Duodenal mucosa (tissue), 2 donors: ENCODE measurements at regions not wholly inside any gene's neighbourhood (a gene's known extent, or its start where the extent isn't known, plus 50 kb on each side); places are given as distances from the start of the nearest gene placed in this dataset.
"Not testable (repeated sequence)": the region's sequence is repeated elsewhere in the genome, so short reads cannot be mapped to it uniquely, and the experiment has no call there.

Source experiments
- H3K27ac ChIP-seq: one replicate; pipeline ENCODE4 v1.7.0; 2013; ENCODE audit warnings: low read depth, low read length
- H3K27me3 ChIP-seq, 2 donors: one replicate each; pipeline ENCODE4 v1.7.0; 2013; ENCODE audit warnings: low read length in 2 of 2, control low read depth in 1 of 2; ENCODE audit not compliant: insufficient read depth in 2 of 2, control insufficient read depth in 1 of 2
- H3K36me3 ChIP-seq, 2 donors: one replicate each; pipeline ENCODE4 v1.7.0; 2013; ENCODE audit warnings: low read length in 2 of 2, control low read depth in 1 of 2; ENCODE audit not compliant: insufficient read depth in 2 of 2, control insufficient read depth in 1 of 2
- H3K4me1 ChIP-seq, 2 donors: one replicate each; pipeline ENCODE4 v1.7.0; 2013; ENCODE audit warnings: low read length in 2 of 2, control low read depth in 1 of 2; ENCODE audit not compliant: insufficient read depth in 2 of 2, control insufficient read depth in 1 of 2
- H3K4me3 ChIP-seq, 2 donors: one replicate each; pipeline ENCODE4 v1.7.0; 2013; ENCODE audit warnings: low read length in 2 of 2, low read depth in 1 of 2
- H3K9ac ChIP-seq, 2 donors: one replicate each; pipeline ENCODE4 v1.7.0; 2013; ENCODE audit warnings: low read length in 2 of 2, low read depth in 1 of 2
- H3K9me3 ChIP-seq, 2 donors: one replicate each; pipeline ENCODE4 v1.7.0; 2013; ENCODE audit warnings: low read length in 2 of 2, control low read depth in 1 of 2; ENCODE audit not compliant: control insufficient read depth in 1 of 2

DNA sequence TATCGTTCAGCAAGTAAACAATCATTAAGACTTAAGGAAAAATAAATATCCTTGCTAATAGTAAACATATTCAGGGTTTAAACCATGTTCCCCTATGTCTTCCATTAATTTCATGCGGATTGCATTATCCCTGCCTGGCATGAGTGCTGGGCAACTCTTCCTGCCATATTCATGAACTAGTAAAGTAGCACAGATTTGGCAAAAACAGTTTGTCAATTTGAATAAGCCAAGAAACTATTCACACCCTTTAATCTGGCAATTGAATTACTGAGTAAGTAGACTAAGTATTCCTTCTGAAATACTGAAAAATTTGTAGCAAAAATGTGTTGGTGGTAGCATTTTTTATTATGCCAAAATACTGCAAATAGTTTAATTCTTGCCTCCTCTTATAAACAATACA, 512.0 kb downstream of the NLGN4X start:
- Histone ChIP-seq H3K9me3 (peaks cover 0 to 4% of the 10 kb centered on the region in 2 donors), H3K4me3 (no peak overlapping the region), H3K27me3 (no peaks in the 10 kb centered on the region), H3K27ac (no peak overlapping the region), H3K4me1 (no peaks in the 10 kb centered on the region), H3K36me3 (no peaks in the 10 kb centered on the region), H3K9ac (no peak overlapping the region)

DNA sequence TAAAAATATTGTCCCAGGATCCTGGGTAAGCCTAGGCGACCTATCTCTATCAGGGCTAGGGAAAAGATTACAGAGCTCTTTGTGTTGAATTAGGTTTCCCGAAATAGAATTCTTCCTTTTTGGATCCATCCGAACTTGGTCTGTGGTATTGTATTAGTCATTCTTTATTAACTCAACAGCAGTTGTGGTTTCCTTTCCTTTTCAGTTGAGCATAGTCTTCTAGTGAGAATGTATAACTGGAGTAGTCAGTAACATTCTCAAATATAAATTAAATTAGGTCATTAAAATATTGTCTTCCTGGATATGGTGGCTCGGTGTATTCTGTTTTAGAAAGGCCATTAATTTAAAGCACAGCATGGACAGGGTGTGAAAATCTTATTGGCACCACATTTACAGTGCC, 520.4 kb downstream of the NLGN4X start:
- no peaks in the 10 kb centered on the region for H3K9me3 ChIP-seq
- H3K9ac ChIP-seq: no peak overlapping the region
- H3K4me1 ChIP-seq: no peaks in the 10 kb centered on the region
- H3K4me3 ChIP-seq: no peak overlapping the region
- H3K36me3 ChIP-seq: no peaks in the 10 kb centered on the region
- no peaks in the 10 kb centered on the region for H3K27me3 ChIP-seq
- H3K27ac ChIP-seq: no peak overlapping the region

DNA sequence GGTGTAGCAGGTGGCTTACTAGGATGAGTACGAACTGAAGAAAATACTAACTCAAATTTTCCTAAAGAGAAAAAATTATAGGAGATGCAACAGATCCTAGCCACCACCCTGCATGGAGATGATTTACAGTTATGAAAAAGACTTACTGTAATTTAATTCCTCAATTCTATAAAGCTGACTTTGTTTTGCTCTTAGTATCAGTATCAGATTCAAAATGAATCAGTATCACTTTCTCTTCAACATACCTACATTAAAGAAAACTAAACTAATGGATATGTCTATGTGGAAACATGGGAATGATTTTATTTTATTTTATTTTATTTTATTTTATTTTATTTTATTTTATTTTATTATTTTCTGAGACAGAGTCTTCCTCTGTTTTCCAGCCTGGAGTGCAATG, 525.8 kb downstream of the NLGN4X start:
- H3K27ac ChIP-seq: no peak overlapping the region
- H3K9ac ChIP-seq: no peak overlapping the region
- H3K9me3 ChIP-seq: no peaks in the 10 kb centered on the region
- H3K4me1 ChIP-seq: no peaks in the 10 kb centered on the region
- H3K27me3 ChIP-seq: no peaks in the 10 kb centered on the region
- no peaks in the 10 kb centered on the region for H3K36me3 ChIP-seq
- H3K4me3 ChIP-seq: no peak overlapping the region

DNA sequence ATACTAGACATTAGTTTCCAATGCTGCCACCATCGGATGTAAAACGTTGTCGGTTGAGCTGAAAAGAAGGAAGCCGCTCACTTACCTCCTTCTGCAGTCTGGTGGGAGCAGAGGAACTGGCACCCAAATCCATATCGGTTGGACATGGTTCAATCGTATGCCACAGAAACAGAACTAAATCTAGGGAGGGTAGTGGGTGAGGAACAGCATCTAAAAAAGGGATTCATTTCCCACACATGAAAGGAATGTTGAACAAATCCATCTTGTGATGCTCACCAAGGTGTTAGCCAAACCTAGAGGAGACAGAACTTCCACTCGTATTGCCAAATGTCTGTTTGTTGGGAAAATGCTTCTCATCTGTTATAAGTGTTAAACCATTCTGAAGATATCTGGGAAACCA, 532.7 kb downstream of the NLGN4X start:
- H3K9ac ChIP-seq: no peak overlapping the region
- no peaks in the 10 kb centered on the region for H3K4me1 ChIP-seq
- H3K27ac ChIP-seq: no peak overlapping the region
- H3K36me3 ChIP-seq: no peaks in the 10 kb centered on the region
- no peaks in the 10 kb centered on the region for H3K27me3 ChIP-seq
- H3K4me3 ChIP-seq: no peak overlapping the region
- no peaks in the 10 kb centered on the region for H3K9me3 ChIP-seq

DNA sequence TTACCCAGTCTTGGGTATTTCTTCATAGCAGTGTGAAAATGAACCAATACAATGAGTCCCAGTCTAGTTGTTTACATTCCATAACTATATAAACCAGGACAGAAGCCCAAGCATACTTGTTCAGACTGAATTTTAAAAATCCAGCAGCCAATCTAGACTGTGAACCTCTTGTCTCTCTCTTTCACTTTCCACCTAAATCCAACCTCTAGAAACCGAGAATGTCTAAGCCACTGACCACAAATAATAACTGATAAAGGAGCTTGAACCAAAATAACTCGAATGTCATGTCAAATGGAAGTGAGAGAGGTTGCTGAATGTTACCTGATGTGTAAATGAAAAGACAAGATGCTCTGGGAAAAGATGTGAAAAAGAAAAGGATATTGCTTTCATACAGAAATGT, 544.7 kb downstream of the NLGN4X start:
- no peaks in the 10 kb centered on the region for H3K4me1 ChIP-seq
- no peak overlapping the region for H3K4me3 ChIP-seq
- no peak overlapping the region for H3K27ac ChIP-seq
- no peak overlapping the region for H3K9ac ChIP-seq
- no peaks in the 10 kb centered on the region for H3K36me3 ChIP-seq
- no peaks in the 10 kb centered on the region for H3K9me3 ChIP-seq
- no peaks in the 10 kb centered on the region for H3K27me3 ChIP-seq

DNA sequence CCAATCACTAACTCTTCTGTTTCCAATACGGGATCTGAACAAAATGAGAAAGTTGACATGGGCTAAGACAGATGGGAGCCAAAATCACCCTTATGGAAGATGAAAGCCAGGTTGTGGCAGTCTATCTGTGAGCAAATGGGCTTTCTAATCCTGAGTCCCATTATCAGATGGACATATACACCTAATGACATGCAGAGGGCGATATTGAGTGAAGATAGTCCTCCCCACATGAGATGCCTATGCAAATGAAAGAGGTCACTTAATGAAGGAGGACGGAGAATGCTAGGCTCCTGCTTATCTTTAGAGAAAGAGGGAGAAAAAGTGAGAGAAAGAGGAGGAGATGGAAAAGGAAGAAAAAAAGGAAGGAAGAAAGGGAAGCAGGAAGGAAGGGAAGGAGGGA, 547.5 kb downstream of the NLGN4X start:
- Histone ChIP-seq H3K4me3 (no peak overlapping the region), H3K36me3 (no peaks in the 10 kb centered on the region), H3K27me3 (no peaks in the 10 kb centered on the region), H3K4me1 (no peaks in the 10 kb centered on the region), H3K9ac (no peak overlapping the region), H3K9me3 (no peaks in the 10 kb centered on the region), H3K27ac (no peak overlapping the region)

DNA sequence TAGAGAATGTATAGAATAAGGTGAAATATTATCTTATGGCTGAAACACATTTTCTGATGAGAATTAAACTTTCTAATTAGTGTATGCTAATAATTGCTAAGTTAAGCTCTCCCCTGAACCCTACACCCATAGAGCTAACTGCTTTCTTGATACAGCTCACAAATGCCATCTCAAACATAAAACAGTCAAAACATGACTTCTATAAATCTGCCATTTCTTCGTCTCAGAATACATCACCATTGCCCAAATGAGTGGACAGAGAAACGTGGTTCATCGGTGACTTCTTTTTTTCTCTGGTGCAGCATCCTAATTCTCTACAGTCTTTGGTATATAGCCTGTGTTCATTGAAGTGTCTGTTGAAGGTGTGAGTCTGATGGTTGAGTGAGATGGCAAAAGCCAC, 554.6 kb downstream of the NLGN4X start:
- H3K9ac ChIP-seq: no peak overlapping the region
- no peaks in the 10 kb centered on the region for H3K4me1 ChIP-seq
- no peaks in the 10 kb centered on the region for H3K27me3 ChIP-seq
- H3K9me3 ChIP-seq: peaks cover 0 to 3% of the 10 kb centered on the region in 2 donors
- no peak overlapping the region for H3K4me3 ChIP-seq
- no peaks in the 10 kb centered on the region for H3K36me3 ChIP-seq
- H3K27ac ChIP-seq: no peak overlapping the region

DNA sequence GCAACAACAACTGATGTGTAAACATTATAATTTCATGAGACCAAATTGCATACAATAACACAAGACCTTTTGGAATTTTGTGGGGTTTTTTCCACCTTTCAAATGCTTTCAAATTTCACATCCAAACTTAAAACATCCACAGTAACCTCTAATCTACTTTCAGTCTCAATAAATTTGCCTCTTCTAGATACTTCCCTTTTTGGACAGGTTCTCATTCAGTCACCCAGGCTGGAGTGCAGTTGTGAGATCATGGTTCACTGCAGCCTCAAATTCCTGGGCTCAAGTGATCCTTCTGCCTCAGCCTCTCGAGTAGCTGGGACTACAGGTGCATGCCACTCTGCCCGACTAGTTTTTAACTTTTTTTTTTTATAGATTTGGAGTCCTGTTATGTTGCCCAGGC, 556.6 kb downstream of the NLGN4X start:
- Histone ChIP-seq H3K27ac (no peak overlapping the region), H3K9me3 (peaks cover 0 to 4% of the 10 kb centered on the region in 2 donors), H3K9ac (no peak overlapping the region), H3K4me3 (no peak overlapping the region), H3K27me3 (no peaks in the 10 kb centered on the region), H3K4me1 (no peaks in the 10 kb centered on the region), H3K36me3 (no peaks in the 10 kb centered on the region)

DNA sequence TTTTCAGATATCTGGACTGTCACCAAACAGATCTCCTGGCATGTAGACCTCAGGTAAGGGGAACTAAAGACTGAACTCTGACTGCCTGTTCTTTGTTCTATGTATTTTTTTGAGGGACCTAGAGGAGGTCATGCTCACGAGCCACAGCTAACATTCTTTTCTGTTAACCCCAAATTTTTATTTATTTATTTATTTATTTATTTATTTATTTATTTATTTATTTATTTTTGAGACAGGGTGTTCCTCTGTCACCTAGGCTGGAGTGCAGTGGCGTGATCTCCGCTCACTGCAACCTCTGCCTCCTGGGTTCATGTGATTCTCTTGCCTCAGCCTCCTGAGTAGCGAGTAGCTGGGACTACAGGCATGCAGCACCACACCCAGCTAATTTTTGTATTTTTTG, 562.0 kb downstream of the NLGN4X start:
- not testable (repeated sequence) for H3K9me3 ChIP-seq, H3K36me3 ChIP-seq, H3K4me1 ChIP-seq, H3K9ac ChIP-seq, H3K27me3 ChIP-seq, H3K4me3 ChIP-seq, H3K27ac ChIP-seq

DNA sequence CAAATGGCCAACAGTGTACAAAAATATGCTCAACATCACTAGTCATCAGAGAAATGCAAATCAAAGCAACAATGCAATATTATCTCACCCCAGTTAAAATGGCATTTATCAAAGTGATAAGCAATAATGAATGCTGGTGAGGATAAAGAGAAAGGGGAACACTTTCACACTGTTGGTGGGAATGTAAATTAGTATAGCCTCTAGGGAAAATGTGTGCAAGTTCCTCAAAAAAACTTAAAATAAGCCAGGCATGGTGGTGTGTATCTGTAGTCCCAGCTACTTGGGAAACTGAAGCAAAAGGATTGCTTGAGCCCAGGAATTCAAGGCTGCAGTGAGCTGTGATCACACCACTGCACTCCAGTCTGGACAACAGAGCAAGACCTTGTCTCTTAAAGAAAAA, 572.1 kb downstream of the NLGN4X start:
- Histone ChIP-seq H3K36me3 (no peaks in the 10 kb centered on the region), H3K27ac (no peak overlapping the region), H3K9me3 (no peaks in the 10 kb centered on the region), H3K9ac (no peak overlapping the region), H3K4me1 (no peaks in the 10 kb centered on the region), H3K4me3 (no peak overlapping the region), H3K27me3 (no peaks in the 10 kb centered on the region)

DNA sequence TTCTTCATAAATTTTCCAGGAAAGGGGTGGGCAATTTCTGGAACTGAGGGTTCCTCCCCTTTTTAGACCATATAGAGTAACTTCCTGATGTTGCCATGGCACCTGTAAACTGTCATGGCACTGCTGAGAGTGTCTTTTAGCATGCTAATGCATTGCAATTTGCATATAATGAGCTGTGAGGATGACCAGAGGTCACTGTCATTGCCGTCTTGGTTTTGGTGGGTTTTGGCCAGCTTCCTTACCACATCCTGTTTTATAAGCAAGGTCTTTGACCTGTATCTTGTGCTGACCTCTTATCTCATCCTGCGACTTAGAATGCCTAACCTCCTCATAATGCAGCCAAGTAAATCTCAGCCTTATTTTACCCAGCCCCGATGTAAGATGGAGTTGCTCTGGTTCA, 577.8 kb downstream of the NLGN4X start:
- H3K9me3 ChIP-seq: peaks cover 0 to 2% of the 10 kb centered on the region in 2 donors
- H3K9ac ChIP-seq: no peak overlapping the region
- H3K27ac ChIP-seq: no peak overlapping the region
- H3K4me1 ChIP-seq: no peaks in the 10 kb centered on the region
- H3K27me3 ChIP-seq: no peaks in the 10 kb centered on the region
- H3K4me3 ChIP-seq: no peak overlapping the region
- H3K36me3 ChIP-seq: no peaks in the 10 kb centered on the region
